VCaP (cell line): ENCODE measurements at regions not wholly inside any gene's neighbourhood (a gene's known extent, or its start where the extent isn't known, plus 50 kb on each side); places are given as distances from the start of the nearest gene placed in this dataset.

Source experiments
- H3K27ac ChIP-seq: fragments of 450-650 bp; 2 replicates; pipeline ENCODE4 v1.5.1; 2017
- CTCF ChIP-seq: fragments of 450-650 bp; conservative IDR thresholded peaks from 2 replicates; pipeline ENCODE4 v1.5.1; 2017; ENCODE audit warnings: mild to moderate bottlenecking, moderate library complexity

- peak overlapping the region; percentile 51 for H3K27ac ChIP-seq
- TF ChIP-seq CTCF = no peak
Observed at GRCh38 chr5:11992518-11992917, 88.3 kb upstream of the CTNND2 start.

GRCh38 chr5:11985993-11986392 is 81.7 kb upstream of the CTNND2 start:
- TF ChIP-seq CTCF = no peak
- H3K27ac ChIP-seq = no peak overlapping the region

GRCh38 chr5:11984196-11984595 is 80.0 kb upstream of the CTNND2 start:
- no peak for TF ChIP-seq CTCF
- H3K27ac ChIP-seq = no peak overlapping the region

- TF ChIP-seq CTCF = no peak
- H3K27ac ChIP-seq = no peak overlapping the region
Observed at GRCh38 chr5:11981986-11982385, 77.7 kb upstream of the CTNND2 start.

GRCh38 chr5:11977904-11978303 is 73.7 kb upstream of the CTNND2 start:
- no peak overlapping the region for H3K27ac ChIP-seq
- TF ChIP-seq CTCF = no peak

- H3K27ac ChIP-seq = no peak overlapping the region
- no peak for TF ChIP-seq CTCF
Observed at GRCh38 chr5:11973469-11973868, 69.2 kb upstream of the CTNND2 start.

GRCh38 chr5:11963227-11963626 is 59.0 kb upstream of the CTNND2 start:
- no peak for TF ChIP-seq CTCF
- H3K27ac ChIP-seq = peak overlapping the region; percentile 63; the same call in 1 of the 2 replicates

- TF ChIP-seq CTCF = no peak
Observed at GRCh38 chr5:11962122-11962521, 57.9 kb upstream of the CTNND2 start.

More at GRCh38 chr5:11962122-11962521, 57.9 kb upstream of the CTNND2 start:
- H3K27ac ChIP-seq = peak overlapping the region; percentile 63
